ENCODE measurements at regions not wholly inside any gene's neighbourhood (a gene's known extent, or its start where the extent isn't known, plus 50 kb on each side); places are given as distances from the start of the nearest gene placed in this dataset.

GRCh38 chr18:60499675-60500074, 127.1 kb upstream of the MC4R start:
- H4K5ac ChIP-seq (ENCODE audit: insufficient read length, low read depth, low read length), result no peak overlapping the region
- H3K4me2 ChIP-seq (ENCODE audit: insufficient read depth, insufficient read length, low read length), result no peak overlapping the region
- H3K9ac ChIP-seq (ENCODE audit: extremely low read depth, insufficient read length, low read length), result no peak overlapping the region
- H3K27me3 ChIP-seq (ENCODE audit: insufficient read depth, low read length), result no peaks in the 10 kb centered on the region; the same call in 1 of the 2 replicates
- TF ChIP-seq CTCF (conservative IDR thresholded peaks at IDR 0.05), result no peak
- H3K4me1 ChIP-seq (ENCODE audit: insufficient read depth, low read length), result no peaks in the 10 kb centered on the region
- peaks cover 5 to 6% of the 10 kb centered on the region in 2 experiments for H3K4me1 Mint-ChIP-seq
- H3T11ph ChIP-seq (ENCODE audit: low read length), result no peak overlapping the region
- H3K79me1 ChIP-seq (ENCODE audit: insufficient read depth, low read depth, low read length, poor library complexity, severe bottlenecking), result no peaks in the 10 kb centered on the region
- no peak overlapping the region for H3K23ac ChIP-seq (ENCODE audit: insufficient read length, low read depth, low read length)
- H2AK5ac ChIP-seq (ENCODE audit: insufficient read length, low read length), result no peak overlapping the region
- no peak overlapping the region for H3K27ac Mint-ChIP-seq
- H3K56ac ChIP-seq (ENCODE audit: insufficient read length, low read depth, low read length), result no peak overlapping the region
- no peak overlapping the region for H2BK5ac ChIP-seq (ENCODE audit: insufficient read length, low read length)
- no peak overlapping the region for H3K14ac ChIP-seq (ENCODE audit: insufficient read depth, low read length)
- no peak overlapping the region for H3K27ac ChIP-seq (ENCODE audit: insufficient read length, low read depth, low read length)
- DNase-seq, result no peak
- no peaks in the 10 kb centered on the region for H3K23me2 ChIP-seq (ENCODE audit: insufficient read length, low read depth, low read length, poor library complexity, severe bottlenecking)
- no CpG with 5 or more reads among the region's 4 CpGs for WGBS (ENCODE audit: extremely low coverage, insufficient read length, low lambda C conversion rate)
- peaks cover 29% of the 10 kb centered on the region for H3K27me3 Mint-ChIP-seq (ENCODE audit: low read depth)
- no peak overlapping the region for H4K8ac ChIP-seq (replicated peaks; ENCODE audit: insufficient read length, low read depth, low read length)
- no peak overlapping the region for H2BK120ac ChIP-seq (ENCODE audit: low read depth, low read length, poor library complexity, severe bottlenecking)
- no peak overlapping the region for H3K18ac ChIP-seq (ENCODE audit: insufficient read length, low read depth, low read length)
- no peaks in the 10 kb centered on the region for H3K9me3 Mint-ChIP-seq
- no peak overlapping the region for H3K4ac ChIP-seq (ENCODE audit: low read depth, low read length)
- H2BK15ac ChIP-seq (ENCODE audit: low read depth, low read length), result no peak overlapping the region
- H3K79me2 ChIP-seq (ENCODE audit: insufficient read depth, low read length), result no peaks in the 10 kb centered on the region
- H3K9me3 ChIP-seq (ENCODE audit: control insufficient read depth, low read depth, low read length), result no peaks in the 10 kb centered on the region
- H3K36me3 Mint-ChIP-seq (ENCODE audit: insufficient read depth in 1 of 3, low read depth in 3 of 3), result no peaks in the 10 kb centered on the region
- no peak overlapping the region for H2BK12ac ChIP-seq (ENCODE audit: insufficient read length, low read depth, low read length)
- no peak overlapping the region for H2AFZ ChIP-seq (ENCODE audit: low read length)
- H4K91ac ChIP-seq (ENCODE audit: insufficient read length, low read depth, low read length), result no peak overlapping the region
- no peak overlapping the region for H2BK20ac ChIP-seq (ENCODE audit: low read depth, low read length, poor library complexity, severe bottlenecking)
- no peak overlapping the region for H3K4me3 Mint-ChIP-seq
- H4K20me1 ChIP-seq (ENCODE audit: control insufficient read depth, insufficient read depth, insufficient read length), result no peaks in the 10 kb centered on the region
